ENCODE measurements at regions not wholly inside any gene's neighbourhood (a gene's known extent, or its start where the extent isn't known, plus 50 kb on each side); places are given as distances from the start of the nearest gene placed in this dataset.
A peak's percentile ranks its signal among the peaks of the same experiment; 100 is the strongest.

- peak; percentile 5 for DNase-seq
These were observed 56.4 kb upstream of the SPOCK3 start for GRCh38 chr4:167290678-167291077.

DNA sequence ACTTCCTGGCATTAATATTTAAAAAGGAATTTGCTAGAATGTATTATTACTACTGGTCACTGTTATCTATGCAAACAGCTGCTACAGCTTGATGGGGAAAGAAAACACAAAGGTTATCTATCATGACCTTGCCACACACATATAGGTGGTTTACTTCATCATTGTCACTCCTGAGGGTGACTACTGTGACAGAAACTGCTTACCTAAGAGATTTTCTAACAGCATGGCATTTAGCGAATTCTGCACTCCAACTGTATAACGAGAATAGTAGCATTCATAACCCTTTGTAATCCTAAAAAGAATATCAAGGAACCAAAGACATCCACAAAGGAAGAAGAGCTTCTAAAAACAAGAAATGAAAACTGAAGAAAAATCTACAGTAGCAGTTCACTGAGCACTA, 74.6 kb upstream of the SPOCK3 start:
- DNase-seq: no peak

DNA sequence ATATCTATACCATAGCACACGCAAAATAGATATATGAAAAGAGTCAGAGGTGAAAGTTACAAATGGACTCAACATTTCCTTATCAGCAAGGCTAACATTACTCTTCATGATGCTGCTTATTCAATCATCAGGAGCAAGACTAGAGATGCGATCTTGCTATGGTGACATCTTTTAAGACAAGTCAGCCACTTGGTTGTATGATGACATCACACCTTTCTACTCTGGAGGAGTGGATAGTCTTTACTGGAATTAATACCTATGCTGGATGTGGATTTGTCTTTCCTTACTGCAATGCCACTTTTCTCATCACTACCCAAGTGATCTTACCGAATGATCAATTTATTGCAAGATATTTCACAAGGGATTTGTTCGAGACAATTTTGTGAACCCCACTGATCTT, 87.0 kb upstream of the SPOCK3 start:
- DNase-seq: no peak

DNA sequence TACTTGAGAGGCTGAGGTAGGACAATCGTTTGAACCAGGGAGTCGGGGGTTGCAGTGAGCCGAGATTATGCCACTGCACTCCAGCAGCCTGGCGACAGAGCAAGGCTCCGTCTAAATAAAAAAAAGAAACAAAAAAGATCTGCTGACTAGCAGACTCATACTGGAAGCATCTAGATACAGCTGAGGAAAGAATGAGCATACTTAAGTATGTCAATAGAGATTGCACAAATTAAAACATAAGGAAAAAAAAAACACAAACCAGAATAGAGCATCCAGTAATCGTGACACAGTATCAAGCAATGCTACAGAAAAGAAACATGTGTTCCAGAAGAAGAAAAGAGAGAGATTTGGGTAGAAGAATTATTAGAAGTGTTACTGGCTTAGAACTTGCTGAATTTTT, 105.5 kb upstream of the SPOCK3 start:
- DNase-seq: no peak

- DNase-seq: no peak
These were observed 125.4 kb upstream of the SPOCK3 start for GRCh38 chr4:167359711-167360110.

- DNase-seq: no peak
These were observed 145.0 kb upstream of the SPOCK3 start for GRCh38 chr4:167379076-167379835.

- no peak for DNase-seq
These were observed 146.7 kb upstream of the SPOCK3 start for GRCh38 chr4:167380964-167381363.

GRCh38 chr4:167383291-167383690, 149.0 kb upstream of the SPOCK3 start:
- DNase-seq: no peak

- DNase-seq: no peak
These were observed 163.3 kb upstream of the SPOCK3 start for GRCh38 chr4:167397586-167397985.

- no peak for DNase-seq
These were observed 164.9 kb upstream of the SPOCK3 start for GRCh38 chr4:167399201-167399600.

DNA sequence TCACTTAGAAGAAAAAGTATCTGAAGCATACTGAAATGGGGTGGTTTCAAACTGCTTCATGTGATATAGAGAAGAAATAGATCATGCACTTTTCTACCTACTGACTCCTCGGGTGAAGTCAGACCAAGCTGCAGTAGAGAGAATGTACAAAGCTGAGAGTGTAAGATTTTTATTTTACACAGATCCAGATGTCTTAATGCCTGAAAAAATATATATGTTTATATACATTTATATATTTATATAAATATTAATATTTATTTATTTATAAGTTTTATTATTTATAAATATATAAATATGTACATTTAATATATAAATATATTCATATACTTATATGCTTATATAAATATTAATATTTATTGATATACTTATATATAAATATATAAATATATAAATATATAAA, 171.9 kb upstream of the SPOCK3 start:
- DNase-seq: no peak

GRCh38 chr4:167415461-167415860, 181.2 kb upstream of the SPOCK3 start:
- no peak for DNase-seq

DNA sequence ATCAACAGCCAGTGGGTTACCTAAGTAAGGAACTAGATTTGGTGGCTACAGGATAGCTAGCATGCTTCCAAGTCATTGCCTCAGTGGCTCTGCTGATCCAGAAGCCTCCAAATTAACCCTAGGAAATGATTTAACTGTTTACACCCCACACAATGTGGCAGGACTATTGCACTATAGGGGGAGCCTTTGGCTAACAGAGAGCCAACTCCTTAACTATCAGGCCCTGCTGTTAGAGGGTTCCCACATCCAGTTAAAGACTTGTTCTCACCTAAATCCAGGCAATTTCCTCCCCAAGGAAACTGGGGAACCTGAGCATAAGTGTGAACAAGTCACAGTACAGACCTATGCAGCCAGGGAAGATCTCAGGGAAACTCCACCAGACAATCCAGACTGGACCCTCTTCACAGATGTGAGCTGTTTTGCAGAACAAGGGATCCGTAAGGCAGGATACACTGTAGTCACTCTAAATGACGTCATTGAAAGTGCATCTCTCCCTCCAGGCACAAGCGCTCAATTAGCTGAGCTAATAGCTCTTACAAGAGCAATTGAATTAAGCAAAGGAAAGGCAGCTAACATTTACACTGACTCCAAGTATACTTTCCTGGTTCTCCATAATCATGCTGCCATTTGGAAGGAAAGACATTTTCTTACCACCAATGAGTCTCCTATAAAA, 185.3 kb upstream of the SPOCK3 start:
- DNase-seq: no peak

- DNase-seq: no peak
These were observed 186.9 kb upstream of the SPOCK3 start for GRCh38 chr4:167421201-167421600.

DNA sequence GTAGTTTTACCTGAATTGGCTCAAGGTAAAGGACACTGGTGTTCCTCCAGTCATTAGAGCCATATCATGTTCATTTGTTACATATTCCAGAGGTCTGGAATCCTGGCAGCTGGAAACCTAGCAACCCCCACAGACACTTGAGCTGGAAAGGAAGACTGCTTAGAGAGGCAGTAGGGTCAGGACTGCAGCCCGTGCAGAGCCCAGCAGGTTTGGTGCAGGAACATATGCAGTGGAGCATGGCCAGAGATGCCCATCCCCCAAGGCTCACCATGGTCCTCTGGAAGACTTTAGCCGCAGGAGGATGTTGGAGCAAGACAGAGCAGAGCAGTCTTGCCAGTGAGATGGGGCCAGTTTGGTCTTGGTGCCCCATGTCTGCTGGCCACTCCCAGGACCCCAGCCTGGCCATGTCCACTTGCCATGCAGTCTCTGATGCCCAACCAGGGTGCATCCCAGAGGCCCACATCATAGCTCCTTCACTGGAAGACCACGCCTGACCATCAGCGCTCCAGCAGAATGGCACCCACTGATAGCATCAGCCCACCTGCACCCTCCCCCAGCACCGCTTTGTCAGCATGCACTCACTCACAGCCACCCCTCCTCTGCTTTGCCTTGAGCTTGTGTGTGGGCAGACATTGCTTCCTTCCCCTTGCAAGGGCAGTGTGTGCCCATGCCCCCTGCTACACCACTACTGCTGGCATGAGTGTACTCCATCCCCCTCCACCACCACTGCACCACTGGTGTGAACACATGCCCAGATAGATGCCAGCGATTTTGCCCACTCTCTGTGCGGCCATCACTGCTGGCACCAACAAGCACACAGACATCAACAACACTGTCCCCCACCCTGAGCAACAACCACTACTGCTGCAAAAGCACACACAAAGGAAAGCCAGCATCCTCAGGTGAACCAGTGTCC, 190.3 kb upstream of the SPOCK3 start:
- DNase-seq: no peak

DNA sequence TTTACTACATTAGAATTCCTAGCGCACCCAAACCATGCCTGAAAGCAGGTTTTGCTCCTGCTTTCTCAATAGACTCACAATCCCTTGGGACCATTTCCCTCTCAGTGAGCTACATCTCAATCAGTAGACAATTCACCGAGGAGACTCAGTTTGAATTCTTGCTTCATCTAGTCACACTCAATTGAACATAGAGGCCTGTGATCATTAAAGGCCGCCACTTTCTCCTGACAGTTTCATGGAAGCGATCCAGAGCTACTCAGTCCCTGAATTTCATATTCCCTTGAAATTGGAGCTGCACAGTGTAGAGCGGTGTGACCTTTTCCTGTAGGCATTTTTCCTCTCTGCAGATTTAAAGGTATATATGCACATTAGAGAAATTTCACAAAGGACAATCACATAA, 193.9 kb upstream of the SPOCK3 start:
- DNase-seq: no peak

GRCh38 chr4:167431371-167431770, 197.1 kb upstream of the SPOCK3 start:
- DNase-seq: no peak

GRCh38 chr4:167435786-167436185, 201.5 kb upstream of the SPOCK3 start:
- DNase-seq: no peak

DNA sequence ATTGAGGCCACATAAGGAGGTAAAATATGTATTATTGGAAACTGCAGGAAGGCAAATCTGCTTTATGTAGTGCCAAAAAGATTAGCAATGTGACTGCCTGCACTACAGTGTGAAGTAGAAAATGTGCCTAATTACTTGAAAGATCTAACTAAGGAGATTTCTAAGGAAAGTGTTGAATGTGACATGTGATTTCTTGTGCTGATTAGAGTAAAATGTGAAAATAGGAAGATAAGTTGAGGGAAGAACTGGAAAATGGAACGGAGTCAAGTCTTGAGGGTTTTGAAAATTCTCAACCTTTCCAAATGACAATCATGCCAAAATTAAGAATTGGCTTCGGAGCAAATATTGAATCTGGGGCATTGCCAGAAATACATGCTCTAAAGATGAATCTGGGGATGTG, 209.5 kb upstream of the SPOCK3 start:
- DNase-seq: no peak

DNA sequence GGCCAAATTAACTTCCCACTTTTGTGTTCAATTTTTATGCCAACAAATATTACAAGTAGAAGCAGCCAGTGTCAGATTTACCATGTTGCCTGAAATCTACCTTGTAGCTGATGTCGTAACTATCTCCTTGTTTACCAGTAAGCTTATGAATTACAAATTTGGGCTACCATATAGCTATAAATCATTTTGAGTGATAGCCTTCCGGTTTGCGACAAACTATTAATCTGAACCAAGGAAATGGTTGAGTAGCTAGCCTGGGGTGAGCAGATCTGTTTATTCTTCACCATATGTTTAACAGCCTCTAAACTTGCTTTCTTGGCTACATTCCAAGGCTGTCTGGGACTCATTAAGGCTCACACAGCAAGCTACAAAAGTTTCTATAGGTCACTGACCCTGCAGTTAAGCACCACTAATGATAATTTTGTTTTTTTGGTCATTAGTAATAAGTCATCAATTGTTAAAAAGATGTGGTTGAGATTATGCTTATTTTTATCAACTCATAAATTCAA, 218.7 kb upstream of the SPOCK3 start:
- DNase-seq: peak; percentile 0

- no peak for DNase-seq
These were observed 222.3 kb upstream of the SPOCK3 start for GRCh38 chr4:167456619-167457018.

- DNase-seq: no peak
These were observed 235.1 kb upstream of the SPOCK3 start for GRCh38 chr4:167469436-167469835.

- no peak for DNase-seq
These were observed 241.7 kb upstream of the SPOCK3 start for GRCh38 chr4:167475951-167476350.
